SIG-M5 treated with dmso at 0.1 percent for 504 hours (cell line): ENCODE measurements at regions not wholly inside any gene's neighbourhood (a gene's known extent, or its start where the extent isn't known, plus 50 kb on each side); places are given as distances from the start of the nearest gene placed in this dataset.

ENCODE experiments used
- DNase-seq: peaks from one replicate; lab custom pipeline; 2025; ENCODE audit not compliant: unreplicated experiment; lab: John Stamatoyannopoulos, UW

- no peak for DNase-seq
Measured at GRCh38 chr14:101188571-101188915, 285.0 kb upstream of the RTL1 start.

- DNase-seq: no peak
Measured at GRCh38 chr14:101189266-101189665, 285.7 kb upstream of the RTL1 start.

- no peak for DNase-seq
Measured at GRCh38 chr14:101189962-101190560, 286.5 kb upstream of the RTL1 start.

GRCh38 chr14:101191101-101191720 is 287.7 kb upstream of the RTL1 start:
- DNase-seq: no peak

- DNase-seq: no peak
Measured at GRCh38 chr14:101191721-101192660, 288.5 kb upstream of the RTL1 start.

GRCh38 chr14:101192661-101193000 is 289.1 kb upstream of the RTL1 start:
- no peak for DNase-seq

GRCh38 chr14:101193106-101193844 is 289.8 kb upstream of the RTL1 start:
- DNase-seq: no peak

- no peak for DNase-seq
Measured at GRCh38 chr14:101193845-101194372, 290.4 kb upstream of the RTL1 start.

- no peak for DNase-seq
Measured at GRCh38 chr14:101194373-101195308, 291.1 kb upstream of the RTL1 start.

GRCh38 chr14:101195309-101195901 is 291.9 kb upstream of the RTL1 start:
- DNase-seq: no peak

GRCh38 chr14:101196051-101196712 is 292.7 kb upstream of the RTL1 start:
- DNase-seq: no peak

GRCh38 chr14:101196795-101197590 is 293.5 kb upstream of the RTL1 start:
- DNase-seq: no peak

GRCh38 chr14:101197595-101198397 is 294.3 kb upstream of the RTL1 start:
- DNase-seq: no peak

GRCh38 chr14:101198398-101199027 is 295.0 kb upstream of the RTL1 start:
- DNase-seq: no peak

- DNase-seq: no peak
Measured at GRCh38 chr14:101199028-101199770, 295.7 kb upstream of the RTL1 start.

GRCh38 chr14:101200008-101200649 is 296.6 kb upstream of the RTL1 start:
- DNase-seq: no peak
